ENCODE measurements at regions not wholly inside any gene's neighbourhood (a gene's known extent, or its start where the extent isn't known, plus 50 kb on each side); places are given as distances from the start of the nearest gene placed in this dataset.
"Not testable (repeated sequence)": the region's sequence is repeated elsewhere in the genome, so short reads cannot be mapped to it uniquely, and the experiment has no call there.

DNA sequence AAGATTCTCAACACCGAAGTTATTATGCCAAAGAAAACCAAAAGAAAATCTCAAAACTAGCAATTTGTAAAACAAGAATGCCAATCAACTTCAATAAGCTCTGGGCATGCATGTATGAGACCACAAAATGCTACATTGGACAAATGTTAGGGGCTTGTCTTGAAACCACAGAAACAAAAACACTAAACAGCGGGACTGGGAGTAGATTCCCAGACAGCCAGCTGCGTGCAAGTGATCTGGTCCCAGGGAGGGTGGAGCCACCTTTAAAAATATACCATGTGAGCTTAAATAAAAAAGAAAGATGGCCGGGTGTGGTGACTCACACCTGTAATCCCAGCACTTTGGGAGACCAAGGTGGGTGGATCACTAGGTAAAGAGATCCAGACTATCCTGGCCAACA is 163.6 kb upstream of the PRICKLE2 start:
- DNase-seq (ENCODE audit: low spot score): no peak

DNA sequence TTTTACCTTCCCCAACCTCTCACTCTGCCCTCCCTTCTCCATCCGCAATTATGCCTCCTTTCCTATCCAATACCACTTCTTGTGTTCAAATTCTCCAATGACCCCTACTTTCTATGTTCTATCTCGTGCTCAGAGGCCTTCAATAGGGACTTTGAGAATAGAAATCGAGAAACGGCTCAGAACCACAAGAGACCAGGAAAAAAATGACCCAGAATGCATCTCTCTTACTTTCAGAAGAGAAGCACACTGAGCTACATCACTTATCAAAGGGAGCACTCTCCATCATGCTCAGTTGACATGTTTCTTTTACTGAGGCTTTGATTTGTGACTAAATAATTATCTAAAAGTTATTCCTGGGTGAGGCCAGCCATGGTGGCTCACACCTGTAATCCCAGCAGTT is 162.4 kb upstream of the PRICKLE2 start:
- no peak for DNase-seq (ENCODE audit: low spot score)

- DNase-seq (ENCODE audit: low spot score): no peak
These were observed 160.0 kb upstream of the PRICKLE2 start for GRCh38 chr3:64385277-64385676.

DNA sequence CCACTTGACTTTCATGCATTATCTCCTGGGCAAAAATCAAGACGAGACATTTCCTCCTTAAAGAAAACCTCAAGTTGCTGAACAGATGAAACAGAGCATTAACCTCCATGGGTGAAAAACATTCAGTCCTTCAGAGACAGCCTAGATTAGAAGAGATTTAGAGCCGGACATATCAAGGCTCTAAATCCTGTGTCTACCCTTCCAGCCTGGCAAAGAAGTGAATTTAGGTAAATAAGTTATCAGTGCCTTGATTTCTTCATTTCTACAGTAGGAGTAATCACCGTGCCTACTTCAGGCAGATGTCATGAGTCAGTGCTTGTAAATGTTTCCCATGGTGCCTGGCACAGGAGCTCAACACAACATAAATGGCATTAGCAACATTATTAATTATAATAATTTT is 159.3 kb upstream of the PRICKLE2 start:
- DNase-seq (ENCODE audit: low spot score): no peak

GRCh38 chr3:64382153-64382552 is 156.9 kb upstream of the PRICKLE2 start:
- no peak for DNase-seq (ENCODE audit: low spot score)

GRCh38 chr3:64381367-64381766 is 156.1 kb upstream of the PRICKLE2 start:
- no peak for DNase-seq (ENCODE audit: low spot score)

DNA sequence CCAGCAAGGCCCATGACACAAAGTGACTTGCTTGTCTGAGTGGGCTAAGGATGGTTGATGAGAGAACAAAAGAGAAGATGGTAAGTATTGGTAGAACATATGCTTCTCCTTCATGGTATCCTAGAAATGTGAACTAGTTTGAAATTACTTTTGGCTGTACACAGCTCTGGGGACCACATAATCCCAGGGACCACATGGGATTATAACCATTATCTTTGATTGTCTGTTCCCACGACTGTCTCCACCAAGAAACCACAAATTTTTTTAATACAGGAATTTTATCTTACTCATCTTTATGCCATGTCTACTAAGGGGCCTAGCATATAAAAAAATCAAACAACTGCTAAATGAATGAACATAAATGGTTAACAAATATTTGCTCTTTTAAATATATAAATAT is 155.3 kb upstream of the PRICKLE2 start:
- no peak for DNase-seq (ENCODE audit: low spot score)

- no peak for DNase-seq (ENCODE audit: low spot score)
These were observed 154.0 kb upstream of the PRICKLE2 start for GRCh38 chr3:64379221-64379620.

GRCh38 chr3:64377942-64378341 is 152.7 kb upstream of the PRICKLE2 start:
- no peak for DNase-seq (ENCODE audit: low spot score)

GRCh38 chr3:64375737-64376136 is 150.5 kb upstream of the PRICKLE2 start:
- DNase-seq (ENCODE audit: low spot score): no peak

- no peak for DNase-seq (ENCODE audit: low spot score)
These were observed 144.1 kb upstream of the PRICKLE2 start for GRCh38 chr3:64369390-64369789.

DNA sequence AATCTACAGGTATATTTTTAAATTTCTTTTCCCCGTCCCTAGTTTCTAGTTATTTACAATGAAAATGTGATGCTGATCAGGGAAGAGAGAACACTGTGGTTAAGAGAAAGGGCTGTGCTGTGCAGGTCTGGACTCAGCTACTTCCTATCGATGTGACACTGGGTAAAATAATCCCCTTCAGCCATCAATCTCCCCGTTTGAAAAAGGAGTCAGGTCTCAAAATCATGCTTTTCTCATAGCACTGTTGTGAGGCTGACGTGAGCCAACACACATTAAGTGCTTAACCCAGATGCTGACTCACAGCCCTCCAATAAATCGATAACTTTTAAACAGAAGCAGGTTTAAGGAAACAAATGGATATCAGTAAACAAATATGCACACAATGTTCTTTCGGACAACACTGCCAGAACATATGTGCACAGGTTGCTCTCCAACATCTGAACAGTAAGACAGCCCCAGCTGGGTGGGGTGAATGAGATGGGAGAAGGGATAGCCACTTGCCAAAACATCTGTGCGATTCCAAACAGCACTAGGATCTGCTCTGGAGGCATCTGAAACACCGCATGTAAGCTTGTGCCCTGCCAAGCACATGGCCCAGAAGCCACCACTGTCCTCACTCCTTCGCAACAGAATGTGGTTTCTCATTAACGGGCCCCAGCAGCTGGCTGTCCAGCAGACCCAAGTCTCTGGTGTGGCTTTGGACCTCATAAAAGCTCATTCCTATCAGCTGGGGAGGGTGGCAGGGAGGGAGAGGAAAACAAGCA is 143.2 kb upstream of the PRICKLE2 start:
- no peak for DNase-seq (ENCODE audit: low spot score)

GRCh38 chr3:64365877-64366276 is 140.6 kb upstream of the PRICKLE2 start:
- no peak for DNase-seq (ENCODE audit: low spot score)

- DNase-seq (ENCODE audit: low spot score): no peak
These were observed 138.6 kb upstream of the PRICKLE2 start for GRCh38 chr3:64363842-64364241.

DNA sequence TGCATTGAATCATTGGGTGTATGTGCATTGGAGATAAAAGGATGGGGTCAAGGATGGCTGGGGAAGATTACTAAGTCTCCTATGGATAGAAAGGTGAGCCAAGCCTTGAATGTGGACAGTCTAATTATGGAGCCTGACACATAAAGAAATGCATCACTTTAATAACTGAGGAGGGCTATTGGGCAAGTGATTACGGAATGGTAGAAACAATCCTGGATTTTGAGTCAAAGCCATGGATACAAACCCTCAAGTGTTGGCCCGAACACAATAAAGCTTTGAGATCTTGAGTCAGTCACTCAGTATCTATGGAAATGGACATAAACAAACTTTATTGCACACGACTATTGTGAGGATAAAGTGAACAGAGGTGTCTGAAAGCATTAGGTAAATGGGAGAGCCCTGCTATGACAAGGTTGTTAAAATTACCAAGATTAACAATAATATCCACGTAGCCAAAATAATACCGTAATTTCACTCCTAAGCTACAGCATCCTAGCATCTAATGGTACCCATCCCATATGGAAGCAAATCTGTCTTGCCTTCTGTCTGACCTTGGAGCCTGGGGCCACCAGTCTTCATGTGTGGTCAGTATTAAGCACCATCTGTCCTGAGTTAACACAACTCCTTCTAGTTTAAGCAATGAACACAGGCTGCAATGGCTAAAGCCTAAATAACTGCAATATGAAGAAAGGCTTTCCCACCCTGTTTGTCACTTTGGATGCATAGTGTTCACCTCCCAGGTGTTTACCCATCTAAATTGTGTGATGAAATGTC is 136.9 kb upstream of the PRICKLE2 start:
- no peak for DNase-seq (ENCODE audit: low spot score)

DNA sequence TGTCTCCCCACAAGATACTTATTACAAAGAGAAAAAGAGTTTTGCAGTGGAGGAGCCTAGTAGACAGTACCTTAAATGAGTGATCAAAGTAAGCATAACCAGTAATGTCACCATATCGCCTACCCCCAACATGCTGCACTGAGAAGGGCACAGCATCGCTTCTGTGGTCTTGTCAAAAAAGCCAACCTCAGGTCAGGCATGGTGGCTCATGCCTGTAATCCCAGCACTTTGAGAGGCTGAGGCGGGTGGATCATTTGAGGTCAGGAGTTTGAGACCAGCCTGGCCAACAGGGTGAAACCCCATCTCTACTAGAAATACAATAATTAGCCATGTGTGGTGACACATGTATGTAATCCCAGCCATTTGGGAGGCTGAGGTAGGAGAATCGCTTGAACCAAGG is 135.8 kb upstream of the PRICKLE2 start:
- DNase-seq (ENCODE audit: low spot score): not testable (repeated sequence)

DNA sequence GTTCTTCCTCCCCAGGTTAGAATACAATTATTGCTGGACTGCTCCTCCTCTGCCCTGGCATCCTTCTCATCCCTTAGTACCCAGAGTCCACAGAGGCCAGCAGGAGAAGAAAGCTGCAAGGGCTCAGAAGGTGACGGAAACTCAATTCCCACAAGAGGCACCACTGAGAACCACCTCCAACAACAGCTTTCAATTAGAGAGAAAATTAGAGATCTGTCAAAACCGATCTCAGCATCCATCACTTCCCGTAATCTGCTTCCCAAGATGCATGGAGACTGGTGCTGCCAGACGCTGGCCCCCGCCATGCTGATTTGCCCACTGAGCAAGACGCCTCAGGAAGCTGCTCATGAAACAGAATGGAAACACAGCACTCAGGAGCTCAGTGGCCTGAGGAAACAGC is 135.0 kb upstream of the PRICKLE2 start:
- no peak for DNase-seq (ENCODE audit: low spot score)

GRCh38 chr3:64359735-64360134 is 134.5 kb upstream of the PRICKLE2 start:
- DNase-seq (ENCODE audit: low spot score): no peak

DNA sequence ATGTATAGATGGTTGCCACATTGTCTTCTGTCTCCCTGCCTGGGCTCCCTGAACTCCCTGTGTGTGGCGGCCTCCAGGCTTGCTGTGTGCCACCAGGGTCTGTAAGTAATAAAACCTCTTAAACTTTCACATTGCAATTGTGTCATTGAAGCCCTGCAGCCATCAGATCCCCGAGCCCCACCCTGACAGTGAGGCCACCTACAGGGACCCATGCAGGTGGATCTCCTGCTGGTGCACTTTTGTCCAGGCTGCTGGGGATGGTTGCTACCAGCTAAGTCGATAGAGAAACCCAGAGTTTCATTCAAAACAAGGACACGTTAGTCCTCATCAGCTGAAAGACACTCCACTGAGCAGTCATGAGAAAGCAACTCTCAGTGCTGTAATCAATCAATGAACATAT is 133.6 kb upstream of the PRICKLE2 start:
- DNase-seq (ENCODE audit: low spot score): no peak

- no peak for DNase-seq (ENCODE audit: low spot score)
These were observed 132.9 kb upstream of the PRICKLE2 start for GRCh38 chr3:64358176-64358575.

DNA sequence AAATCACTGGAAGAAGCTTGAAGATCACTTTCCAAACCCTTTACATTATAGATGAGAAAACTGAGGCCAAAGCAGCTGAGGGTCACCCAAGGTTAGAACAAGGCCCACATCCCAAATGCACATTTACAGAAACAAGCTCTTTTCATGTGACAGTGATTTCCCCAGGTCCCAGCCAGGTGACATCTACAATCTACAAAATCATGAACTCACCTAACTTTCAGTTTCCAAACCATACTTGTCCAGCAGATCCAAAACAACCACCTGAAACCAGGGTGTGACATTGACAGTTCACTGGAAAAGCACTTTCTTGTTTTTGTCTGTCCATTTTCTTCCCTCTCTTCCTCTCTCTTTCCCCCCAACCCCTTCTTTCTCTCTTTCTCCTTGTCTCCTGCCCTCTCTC is 132.2 kb upstream of the PRICKLE2 start:
- DNase-seq (ENCODE audit: low spot score): no peak

GRCh38 chr3:64355401-64355807 is 130.1 kb upstream of the PRICKLE2 start:
- no peak for DNase-seq (ENCODE audit: low spot score)

GRCh38 chr3:64354956-64355355 is 129.7 kb upstream of the PRICKLE2 start:
- DNase-seq (ENCODE audit: low spot score): no peak

DNA sequence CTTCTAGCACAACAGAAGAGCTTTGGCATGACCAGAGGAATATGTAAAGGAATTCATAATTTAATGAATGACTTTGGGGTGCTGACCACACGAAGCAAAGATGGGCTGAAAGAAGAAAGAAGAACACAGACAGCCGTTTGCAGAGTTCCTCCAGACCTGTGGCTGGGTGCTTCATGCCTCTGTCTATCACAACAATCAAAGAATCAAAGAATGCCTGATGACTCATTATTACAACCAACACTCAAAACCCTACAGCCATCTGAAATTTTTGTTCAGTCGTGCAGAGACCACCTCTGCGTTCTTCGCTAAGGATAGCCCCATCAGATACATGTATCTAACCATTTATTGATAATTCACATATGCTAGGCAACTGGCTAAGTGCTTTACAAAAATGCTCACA is 129.0 kb upstream of the PRICKLE2 start:
- no peak for DNase-seq (ENCODE audit: low spot score)
